GM18909 (cell line): ENCODE measurements at regions not wholly inside any gene's neighbourhood (a gene's known extent, or its start where the extent isn't known, plus 50 kb on each side); places are given as distances from the start of the nearest gene placed in this dataset.
"Not testable (repeated sequence)": the region's sequence is repeated elsewhere in the genome, so short reads cannot be mapped to it uniquely, and the experiment has no call there.

Experiments used
- ATAC-seq: cut with Tn5 transposase; IDR thresholded peaks from one replicate; pipeline ENCODE4 v1.9.1; 2021; ENCODE audit warnings: mild to moderate bottlenecking; ENCODE audit not compliant: unreplicated experiment, poor library complexity

- ATAC-seq = no peak
Observed at GRCh38 chr14:25351269-25351668, 301.3 kb upstream of the STXBP6 start.

GRCh38 chr14:25350802-25351201, 300.9 kb upstream of the STXBP6 start:
- no peak for ATAC-seq

GRCh38 chr14:25350021-25350420, 300.1 kb upstream of the STXBP6 start:
- no peak for ATAC-seq

GRCh38 chr14:25349269-25349668, 299.3 kb upstream of the STXBP6 start:
- no peak for ATAC-seq

GRCh38 chr14:25340882-25341281, 290.9 kb upstream of the STXBP6 start:
- no peak for ATAC-seq

GRCh38 chr14:25322784-25323183, 272.8 kb upstream of the STXBP6 start:
- ATAC-seq = no peak

GRCh38 chr14:25316007-25316406, 266.1 kb upstream of the STXBP6 start:
- ATAC-seq = not testable (repeated sequence)

- ATAC-seq = no peak
Observed at GRCh38 chr14:25308244-25308643, 258.3 kb upstream of the STXBP6 start.

GRCh38 chr14:25303934-25304333, 254.0 kb upstream of the STXBP6 start:
- no peak for ATAC-seq

- no peak for ATAC-seq
Observed at GRCh38 chr14:25298238-25298637, 248.3 kb upstream of the STXBP6 start.

GRCh38 chr14:25290154-25290553, 240.2 kb upstream of the STXBP6 start:
- ATAC-seq = not testable (repeated sequence)

- ATAC-seq = no peak
Observed at GRCh38 chr14:25274529-25274928, 224.6 kb upstream of the STXBP6 start.

GRCh38 chr14:25267186-25267585, 217.2 kb upstream of the STXBP6 start:
- ATAC-seq = no peak

GRCh38 chr14:25259470-25259869, 209.5 kb upstream of the STXBP6 start:
- no peak for ATAC-seq

GRCh38 chr14:25252793-25253192, 202.8 kb upstream of the STXBP6 start:
- no peak for ATAC-seq

- ATAC-seq = no peak
Observed at GRCh38 chr14:25250516-25250915, 200.6 kb upstream of the STXBP6 start.

GRCh38 chr14:25247609-25248008, 197.7 kb upstream of the STXBP6 start:
- ATAC-seq = no peak

GRCh38 chr14:25246751-25247150, 196.8 kb upstream of the STXBP6 start:
- ATAC-seq = no peak

GRCh38 chr14:25239170-25239569, 189.2 kb upstream of the STXBP6 start:
- no peak for ATAC-seq

- no peak for ATAC-seq
Observed at GRCh38 chr14:25237845-25238244, 187.9 kb upstream of the STXBP6 start.

- no peak for ATAC-seq
Observed at GRCh38 chr14:25233613-25234012, 183.7 kb upstream of the STXBP6 start.

GRCh38 chr14:25231004-25231403, 181.1 kb upstream of the STXBP6 start:
- no peak for ATAC-seq

- no peak for ATAC-seq
Observed at GRCh38 chr14:25226214-25226613, 176.3 kb upstream of the STXBP6 start.
